GM20431 (cell line): ENCODE measurements at regions not wholly inside any gene's neighbourhood (a gene's known extent, or its start where the extent isn't known, plus 50 kb on each side); places are given as distances from the start of the nearest gene placed in this dataset.
"Not testable (repeated sequence)": the region's sequence is repeated elsewhere in the genome, so short reads cannot be mapped to it uniquely, and the experiment has no call there.

ENCODE experiments used
- in situ Hi-C: fragments of 300-500 bp; cut with MseI, MboI; formaldehyde crosslinking; loops from one replicate; pipeline ENCODE4 v1.15.0; 2020; ENCODE audit warnings: low sequenced_read_pairs; ENCODE audit not compliant: unreplicated experiment

- in situ Hi-C loops, result not testable (repeated sequence)
Observed at GRCh38 chr5:42319546-42319945, 103.7 kb upstream of the GHR start.

- in situ Hi-C loops, result no loop called here
Observed at GRCh38 chr5:42321785-42322184, 101.5 kb upstream of the GHR start.

GRCh38 chr5:42337143-42337542, 86.1 kb upstream of the GHR start:
- in situ Hi-C loops, result no loop called here

GRCh38 chr5:42337607-42338006, 85.6 kb upstream of the GHR start:
- in situ Hi-C loops, result no loop called here

GRCh38 chr5:42338136-42338535, 85.1 kb upstream of the GHR start:
- in situ Hi-C loops, result no loop called here

- in situ Hi-C loops, result no loop called here
Observed at GRCh38 chr5:42349163-42349562, 74.1 kb upstream of the GHR start.

GRCh38 chr5:42351956-42352355, 71.3 kb upstream of the GHR start:
- in situ Hi-C loops, result no loop called here

- in situ Hi-C loops, result no loop called here
Observed at GRCh38 chr5:42360056-42360455, 63.2 kb upstream of the GHR start.

GRCh38 chr5:42360616-42361314, 62.5 kb upstream of the GHR start:
- in situ Hi-C loops, result no loop called here

- in situ Hi-C loops, result no loop called here
Observed at GRCh38 chr5:42361315-42361688, 61.9 kb upstream of the GHR start.

GRCh38 chr5:42366051-42366450, 57.2 kb upstream of the GHR start:
- in situ Hi-C loops, result no loop called here
